ENCODE measurements at regions not wholly inside any gene's neighbourhood (a gene's known extent, or its start where the extent isn't known, plus 50 kb on each side); places are given as distances from the start of the nearest gene placed in this dataset.

DNA sequence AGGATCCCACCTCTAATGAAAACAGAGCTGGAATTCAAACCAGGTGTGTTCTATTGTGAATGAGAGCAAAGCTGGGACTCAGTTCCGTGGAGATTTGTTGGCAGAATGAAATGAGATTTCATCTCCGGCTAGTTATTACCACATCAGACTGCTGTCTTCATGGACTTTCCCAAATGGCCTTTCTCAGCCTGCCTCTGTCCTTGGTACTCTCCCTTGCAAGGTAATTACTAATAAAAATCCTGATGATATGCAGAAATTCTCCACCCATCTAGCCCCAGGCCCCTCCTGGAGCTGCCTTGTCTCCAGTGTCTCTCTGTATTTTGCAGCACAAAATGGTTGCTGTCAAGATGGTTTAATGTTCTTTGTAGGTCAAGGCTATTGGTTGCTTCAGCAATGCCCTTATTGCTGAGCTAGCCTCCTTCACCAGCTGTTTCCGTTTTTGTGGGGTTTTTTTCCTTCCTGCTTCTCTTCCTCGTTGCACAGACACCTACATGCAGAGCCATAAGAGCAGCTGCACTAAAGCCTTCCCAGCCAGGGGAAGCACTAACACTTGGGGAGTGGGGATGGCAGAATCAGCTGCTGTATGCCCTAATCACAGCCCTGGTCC lies 185.0 kb upstream of the GHITM start:
- no peak for DNase-seq

DNA sequence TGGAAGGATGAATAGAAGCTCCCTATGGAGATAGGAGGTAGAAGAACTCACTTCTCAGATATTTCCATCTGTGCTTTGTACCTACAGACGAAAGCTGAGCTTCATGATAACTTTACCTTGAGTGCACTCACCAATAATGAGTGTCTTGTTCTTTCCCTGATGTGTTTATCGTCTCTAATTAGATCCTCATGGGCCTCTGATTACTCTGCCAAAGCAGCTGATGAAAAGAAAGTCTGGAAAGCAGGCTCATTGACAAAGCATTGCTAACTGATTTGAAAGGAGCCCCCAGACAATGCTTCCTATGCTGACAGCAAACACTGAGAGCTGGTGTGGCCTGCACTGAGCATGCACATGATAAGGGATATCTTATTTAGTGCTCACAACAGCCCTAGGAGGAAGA lies 183.9 kb upstream of the GHITM start:
- no peak for DNase-seq

DNA sequence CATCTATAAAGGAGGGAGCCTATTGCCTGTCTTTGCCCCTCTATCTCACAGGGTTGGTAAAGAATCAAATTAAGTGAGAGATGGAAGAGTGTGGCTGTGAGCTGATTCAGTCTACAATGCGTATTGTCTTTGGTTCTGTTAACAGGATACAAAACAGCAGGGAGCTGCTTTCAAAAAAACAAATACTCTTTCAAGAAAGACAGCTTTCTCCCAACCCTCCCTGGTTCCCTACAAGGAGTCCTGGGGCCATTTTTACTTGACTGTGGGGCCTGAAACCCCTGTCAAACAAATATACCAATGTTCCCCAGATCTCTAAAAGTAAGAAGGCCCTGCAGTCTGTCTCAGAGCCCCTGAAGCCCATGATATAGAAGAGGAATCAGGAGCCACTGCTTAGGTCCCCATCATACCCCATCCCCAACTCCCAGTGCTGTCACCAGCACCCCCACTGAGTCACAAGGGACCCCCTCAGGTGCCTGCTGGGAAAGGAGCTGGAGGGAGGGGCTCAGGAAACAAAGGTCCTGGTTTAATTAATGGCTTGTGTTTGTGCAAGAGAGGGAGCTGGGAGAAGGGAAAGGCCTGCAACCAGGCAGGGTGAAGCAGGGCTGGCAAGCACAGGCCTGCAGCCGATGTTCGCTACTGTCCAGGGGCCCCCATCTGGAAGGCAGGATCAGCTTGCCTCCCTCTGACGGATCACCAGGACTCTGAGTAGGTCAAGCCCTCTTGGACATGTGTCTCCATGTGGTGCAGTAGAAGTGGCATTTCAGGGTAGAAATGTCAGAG lies 182.0 kb upstream of the GHITM start:
- no peak for DNase-seq

DNA sequence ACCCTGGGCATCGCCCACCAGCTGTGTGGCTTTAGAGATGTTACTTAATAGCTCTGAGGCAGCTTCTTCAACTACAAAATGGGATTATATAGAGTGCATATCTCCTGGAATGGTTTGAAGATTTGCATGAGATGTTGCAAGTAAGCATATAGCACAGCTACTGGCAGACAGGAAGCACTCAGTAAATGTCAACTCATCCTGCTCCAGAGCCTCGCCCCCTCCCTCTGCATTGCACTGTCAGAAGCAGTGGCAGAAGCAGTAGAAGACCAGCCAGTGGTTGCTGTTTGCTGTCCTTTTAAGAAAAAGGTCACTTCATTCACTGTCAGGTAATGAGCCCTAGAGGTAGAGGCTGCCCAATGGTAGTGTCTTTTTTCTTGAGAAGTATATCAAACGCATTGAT lies 180.0 kb upstream of the GHITM start:
- DNase-seq: no peak

DNA sequence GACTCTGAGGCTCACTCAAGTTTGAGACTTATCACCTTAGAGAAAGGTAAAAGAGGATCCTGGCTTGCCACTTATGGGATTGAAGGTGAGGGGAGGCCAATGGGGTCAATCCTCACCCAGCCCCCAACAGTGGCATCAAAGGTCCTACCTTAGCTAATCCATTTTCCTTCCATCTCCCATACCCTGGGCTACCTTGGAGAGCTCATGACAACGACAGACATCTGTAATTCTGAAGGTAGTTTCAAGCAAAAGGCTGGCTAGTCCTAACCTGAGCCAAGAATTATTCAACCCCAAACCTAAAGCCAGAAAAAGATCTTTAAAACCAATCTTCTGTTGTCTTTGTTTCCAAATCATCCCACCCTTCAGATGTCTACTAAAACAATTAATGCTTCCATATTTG lies 179.2 kb upstream of the GHITM start:
- no peak for DNase-seq

DNA sequence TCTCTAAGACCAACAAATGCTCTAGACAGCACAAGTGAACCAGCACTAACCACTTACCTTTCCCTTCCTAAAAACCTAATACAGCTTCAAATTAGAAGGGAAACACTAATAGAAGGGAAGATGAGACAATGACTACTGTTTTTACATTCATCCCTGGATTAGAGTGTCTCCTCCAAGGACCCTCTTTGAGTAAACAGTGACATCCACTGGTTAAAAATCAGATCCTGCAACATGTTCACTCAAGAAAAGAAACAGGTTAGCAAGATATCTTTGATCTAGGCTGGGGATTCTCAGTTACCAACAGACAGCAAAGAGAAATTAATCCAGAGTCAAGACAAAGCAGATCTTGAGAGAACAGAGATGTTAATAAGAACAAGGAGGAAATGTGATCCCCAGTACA lies 177.7 kb upstream of the GHITM start:
- no peak for DNase-seq

DNA sequence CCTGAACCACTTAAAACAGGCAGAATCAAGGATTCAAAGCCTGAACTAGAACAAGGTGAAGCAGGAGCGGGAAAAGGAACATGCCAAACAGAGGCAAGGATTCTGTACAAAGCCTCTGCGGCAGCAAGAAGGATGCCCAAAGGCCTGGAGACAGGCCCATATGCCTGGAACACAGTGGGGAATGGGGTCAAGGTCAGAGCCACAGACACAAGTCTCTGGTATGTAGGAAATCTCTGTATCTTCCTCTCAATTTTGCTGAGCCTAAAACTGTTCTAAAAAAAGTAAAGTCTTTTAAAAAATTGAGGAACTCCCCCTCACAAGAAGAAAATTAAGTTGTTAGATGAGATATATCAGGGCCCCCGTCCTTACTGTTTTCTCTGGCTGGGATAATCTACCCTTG lies 175.9 kb upstream of the GHITM start:
- DNase-seq: no peak

DNA sequence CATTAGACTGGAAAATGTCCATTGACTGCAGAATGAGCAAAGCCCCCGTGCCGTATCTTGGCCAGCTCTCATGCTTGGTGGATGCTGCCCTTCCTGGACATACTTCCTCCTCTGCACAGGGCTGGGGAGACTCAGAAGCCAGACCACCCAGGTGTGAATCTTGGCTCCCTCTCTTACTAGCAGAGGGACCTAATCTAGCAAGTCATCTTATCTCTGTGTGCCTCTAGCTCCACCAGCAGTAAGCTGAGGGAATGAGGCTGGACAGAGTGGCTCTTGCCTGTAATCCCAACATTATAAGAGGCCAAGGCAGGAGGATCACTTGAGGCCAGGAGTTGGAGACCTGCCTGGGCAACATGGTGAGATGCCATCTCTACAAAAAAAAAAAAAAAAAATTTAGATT lies 173.8 kb upstream of the GHITM start:
- DNase-seq: no peak

DNA sequence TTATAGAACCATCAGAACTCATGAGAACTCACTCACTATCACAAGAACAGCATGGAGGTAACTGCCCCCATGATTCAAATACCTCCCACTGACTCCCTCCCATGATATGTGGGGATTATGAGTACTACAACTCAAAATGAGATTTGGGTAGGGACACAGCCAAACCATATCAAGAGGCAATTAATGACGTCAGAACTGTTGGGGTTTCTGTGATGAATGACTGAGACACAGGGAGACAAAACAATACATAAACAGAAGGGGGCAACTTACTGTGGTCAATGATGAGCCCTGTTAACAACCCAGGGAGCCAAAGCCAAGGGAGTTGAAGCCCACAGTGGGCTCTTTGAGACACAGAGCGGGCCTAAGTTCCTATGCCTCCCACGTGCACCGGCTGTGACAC lies 171.3 kb upstream of the GHITM start:
- no peak for DNase-seq

DNA sequence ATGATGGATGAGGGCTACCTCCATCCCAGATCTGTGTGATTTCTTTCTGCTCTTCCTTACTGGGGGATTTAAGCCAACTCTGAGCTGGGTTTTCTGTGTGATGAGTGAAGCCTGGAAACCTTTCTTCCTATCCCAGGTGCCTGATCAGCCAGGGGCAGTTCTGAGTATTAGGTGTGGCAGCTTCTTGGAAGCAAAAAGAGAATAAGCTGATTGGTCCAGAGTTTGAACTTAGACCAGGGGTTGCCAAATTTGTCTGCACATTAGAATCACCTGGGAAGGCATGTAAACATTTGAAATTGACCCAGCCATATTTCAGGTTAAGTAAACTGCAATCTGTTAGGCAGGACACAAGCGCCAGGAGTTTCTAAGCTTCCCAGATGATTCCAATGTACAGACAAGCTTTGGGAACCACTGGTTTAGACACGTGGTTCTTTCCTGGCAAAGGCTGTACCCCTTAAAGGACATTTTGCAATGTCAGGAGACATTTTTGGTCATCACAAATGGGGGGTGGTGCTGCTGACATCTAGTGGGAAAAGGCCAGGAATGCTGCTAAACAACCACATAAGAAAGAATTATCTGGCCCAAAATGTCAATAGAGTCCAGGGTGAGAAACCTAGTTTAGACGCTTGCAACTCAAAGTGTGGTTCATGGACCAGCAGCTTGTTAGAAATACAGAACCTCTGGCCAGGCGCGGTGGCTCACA lies 160.5 kb upstream of the GHITM start:
- DNase-seq: no peak

DNA sequence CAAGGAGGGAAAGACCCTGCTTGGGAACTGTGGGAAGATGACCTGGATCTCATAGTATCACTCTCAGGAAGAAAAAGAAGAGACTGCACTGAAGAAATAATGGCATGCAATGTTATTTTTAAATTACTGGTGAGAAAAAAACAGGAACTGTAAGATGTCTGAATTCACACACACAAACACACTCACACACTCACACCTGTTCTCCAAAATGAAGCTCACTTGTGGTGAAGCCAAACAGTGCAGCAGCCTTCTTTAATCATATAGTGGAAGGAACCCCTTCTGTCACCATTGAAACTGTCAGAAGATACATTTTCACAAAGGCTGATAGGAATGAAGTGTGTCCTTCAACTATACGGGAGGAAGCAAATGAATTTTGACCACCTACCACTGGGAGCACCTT lies 156.5 kb upstream of the GHITM start:
- no peak for DNase-seq

DNA sequence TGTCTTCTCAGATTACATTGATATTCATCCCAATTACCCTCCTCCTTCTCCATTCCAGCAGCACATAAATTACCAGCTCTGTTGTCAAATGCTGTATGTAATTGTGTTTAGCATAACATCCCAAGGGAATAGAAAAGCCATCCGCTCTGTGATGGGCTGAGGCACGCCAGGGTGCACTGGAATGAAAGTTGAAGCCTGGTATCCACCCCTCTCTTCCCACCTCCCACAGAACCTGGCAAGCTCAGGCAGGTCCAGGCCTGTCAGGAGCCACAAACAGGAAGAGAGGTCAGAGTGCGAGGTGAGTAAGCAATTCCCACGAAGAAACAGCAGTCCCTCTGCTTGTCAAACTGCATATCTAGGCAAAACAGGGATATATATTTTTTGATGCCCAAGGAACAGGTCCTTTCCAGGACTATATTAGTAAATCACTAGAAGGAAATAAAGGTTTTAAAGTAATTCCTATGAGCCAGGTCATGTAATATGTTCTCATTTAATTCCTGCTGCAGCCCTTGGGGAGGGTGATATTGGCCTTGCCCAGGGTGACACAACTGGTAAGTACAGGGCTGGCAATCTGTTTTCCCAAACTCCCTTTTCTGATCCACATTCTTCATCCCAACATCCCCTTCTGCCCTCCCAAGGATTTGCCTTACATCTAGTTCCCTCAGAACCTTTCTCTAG lies 155.6 kb upstream of the GHITM start:
- no peak for DNase-seq

DNA sequence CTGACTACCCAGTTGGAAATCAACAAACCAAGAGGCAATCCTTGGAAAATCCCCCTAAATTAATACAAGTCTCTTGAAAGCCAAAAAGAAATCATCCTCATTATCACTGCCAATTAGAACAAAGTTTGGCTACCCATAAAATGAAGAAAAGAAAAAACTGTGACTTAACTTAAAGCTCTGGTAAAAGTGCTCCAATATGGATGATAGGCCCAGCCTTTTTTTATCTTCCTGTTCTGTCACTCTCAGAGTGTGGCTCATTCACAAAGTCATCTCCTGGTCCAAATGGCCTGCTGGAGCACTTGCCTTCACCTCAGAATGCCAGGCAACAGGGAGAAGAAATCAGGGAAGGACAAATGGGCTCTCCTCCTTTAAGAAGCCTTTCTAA lies 155.1 kb upstream of the GHITM start:
- DNase-seq: no peak

DNA sequence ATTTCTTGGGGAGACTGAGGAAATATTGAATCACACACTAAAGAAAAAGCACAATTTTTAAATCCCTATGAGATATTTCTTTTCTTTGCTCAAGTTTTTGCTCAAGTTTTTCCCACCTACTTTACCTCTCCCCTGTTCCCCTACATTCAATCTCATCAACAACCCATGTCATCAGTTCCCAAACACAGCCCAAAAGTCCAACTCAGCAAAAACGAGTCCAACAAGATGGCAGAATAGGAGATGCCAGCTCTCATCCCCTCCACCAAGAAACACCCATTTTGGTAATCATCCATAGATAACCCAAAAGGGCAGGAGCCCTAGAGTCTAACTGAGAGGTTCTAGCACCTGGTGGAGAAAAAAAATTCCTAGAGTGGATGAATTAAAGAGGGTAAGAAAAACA lies 152.5 kb upstream of the GHITM start:
- no peak for DNase-seq

DNA sequence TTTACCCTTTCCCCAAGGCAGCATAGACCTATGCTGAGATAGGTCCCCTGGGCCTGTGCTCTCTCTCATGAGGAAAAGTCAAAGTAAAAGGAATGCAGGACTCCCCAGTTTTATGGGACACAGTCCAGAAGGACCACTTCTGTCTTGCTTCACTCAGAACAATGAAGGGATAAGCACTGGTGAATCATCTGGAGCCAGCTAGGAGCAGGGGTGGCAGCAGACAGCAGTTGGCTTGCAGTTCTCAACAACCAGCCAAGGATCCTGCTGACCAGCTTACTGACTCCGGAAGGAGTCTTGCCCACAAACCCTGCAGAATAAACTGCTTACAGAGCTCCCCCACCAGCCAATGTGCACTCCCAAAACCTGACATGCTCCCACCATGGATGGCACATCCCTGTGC lies 152.1 kb upstream of the GHITM start:
- no peak for DNase-seq

DNA sequence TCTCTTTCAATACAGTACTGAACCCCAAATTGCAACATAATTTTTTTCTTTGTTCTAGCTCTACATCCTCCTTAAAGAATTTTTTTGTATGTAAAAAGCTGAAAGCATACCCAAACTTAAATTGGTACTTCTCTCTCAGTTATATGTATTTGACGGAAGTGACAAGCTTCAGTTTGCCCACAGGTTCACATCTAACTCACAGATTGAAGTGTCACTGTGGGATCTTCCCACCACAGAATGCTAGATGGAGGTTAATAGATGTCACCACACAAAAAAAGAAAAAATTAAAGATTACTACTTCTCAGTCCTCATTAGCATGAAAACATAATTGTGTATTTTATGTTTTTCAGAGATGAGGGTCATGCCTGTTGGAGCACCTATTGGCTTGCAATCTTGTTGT lies 150.9 kb upstream of the GHITM start:
- DNase-seq: no peak

DNA sequence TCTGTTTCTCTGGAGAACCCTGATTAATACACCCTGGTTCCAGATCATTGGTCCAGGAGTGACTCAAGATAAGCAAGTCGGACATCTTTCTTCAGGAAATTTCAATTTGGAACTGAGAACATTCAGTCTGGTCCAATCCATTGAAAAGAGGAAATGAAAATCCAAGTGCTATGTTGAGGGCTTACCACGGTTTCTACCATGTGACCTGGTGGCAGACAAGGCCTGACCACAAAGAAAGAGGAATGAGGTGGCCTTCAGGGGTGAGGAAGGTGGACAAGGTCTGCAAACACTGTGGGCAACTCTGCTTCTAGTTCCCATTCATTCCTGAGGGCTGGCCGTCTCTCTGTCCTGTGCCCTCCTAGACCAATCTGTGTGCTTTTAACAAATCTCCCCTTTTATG lies 149.2 kb upstream of the GHITM start:
- DNase-seq: no peak

DNA sequence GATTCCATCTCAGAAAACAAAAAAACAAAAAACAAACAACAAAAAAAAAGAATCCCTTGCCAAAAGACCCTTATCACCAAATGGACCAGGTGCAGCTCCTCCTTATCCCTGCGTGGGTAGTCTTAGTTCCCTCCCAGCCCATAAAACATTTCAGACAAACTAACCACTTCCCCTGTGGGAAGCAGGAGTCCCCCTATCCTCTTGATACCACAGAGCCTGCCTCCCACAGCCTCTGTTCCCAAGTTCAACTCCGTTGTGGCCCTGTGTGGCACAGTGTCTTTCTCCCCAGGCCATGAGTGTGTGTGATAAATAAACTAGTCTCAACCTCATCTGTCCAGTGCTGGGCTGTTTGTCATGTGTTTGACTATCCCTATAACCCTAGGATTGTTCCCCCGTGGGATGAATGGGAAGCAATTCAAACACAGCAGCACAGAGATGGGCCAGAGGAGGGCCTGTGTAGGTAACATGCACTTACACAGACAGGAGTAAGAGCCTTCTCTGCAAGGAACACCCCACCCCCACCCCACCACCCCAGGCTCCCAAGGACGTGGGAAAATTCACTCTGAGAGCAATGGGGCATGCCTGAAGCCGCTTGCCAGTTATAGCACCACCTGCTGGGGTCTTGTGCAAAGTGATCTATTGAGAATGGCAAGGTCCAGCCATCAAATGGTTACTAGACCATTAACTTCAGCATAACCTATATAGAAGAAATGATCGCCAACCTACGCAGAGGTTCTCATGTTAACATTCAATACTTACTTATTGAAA lies 147.1 kb upstream of the GHITM start:
- DNase-seq: peak; percentile 36

DNA sequence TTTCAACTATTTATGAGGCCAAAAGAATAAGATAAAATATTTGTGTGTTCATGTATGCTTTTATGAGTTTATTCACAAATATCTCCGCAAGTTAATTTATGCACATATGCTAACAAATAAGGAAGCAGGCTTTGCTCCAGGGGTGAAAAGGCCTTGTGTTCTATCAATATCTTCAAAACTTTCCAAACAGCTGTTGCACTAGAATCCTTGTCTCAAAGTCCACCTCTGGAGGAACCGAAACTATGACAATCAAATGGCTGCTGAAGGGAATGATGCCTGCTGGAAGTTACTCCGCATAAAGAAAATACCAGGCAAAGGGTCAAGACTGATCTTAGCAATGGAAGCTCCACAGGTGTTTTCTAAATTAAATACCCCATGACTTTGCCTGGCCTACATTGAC lies 145.0 kb upstream of the GHITM start:
- DNase-seq: no peak

DNA sequence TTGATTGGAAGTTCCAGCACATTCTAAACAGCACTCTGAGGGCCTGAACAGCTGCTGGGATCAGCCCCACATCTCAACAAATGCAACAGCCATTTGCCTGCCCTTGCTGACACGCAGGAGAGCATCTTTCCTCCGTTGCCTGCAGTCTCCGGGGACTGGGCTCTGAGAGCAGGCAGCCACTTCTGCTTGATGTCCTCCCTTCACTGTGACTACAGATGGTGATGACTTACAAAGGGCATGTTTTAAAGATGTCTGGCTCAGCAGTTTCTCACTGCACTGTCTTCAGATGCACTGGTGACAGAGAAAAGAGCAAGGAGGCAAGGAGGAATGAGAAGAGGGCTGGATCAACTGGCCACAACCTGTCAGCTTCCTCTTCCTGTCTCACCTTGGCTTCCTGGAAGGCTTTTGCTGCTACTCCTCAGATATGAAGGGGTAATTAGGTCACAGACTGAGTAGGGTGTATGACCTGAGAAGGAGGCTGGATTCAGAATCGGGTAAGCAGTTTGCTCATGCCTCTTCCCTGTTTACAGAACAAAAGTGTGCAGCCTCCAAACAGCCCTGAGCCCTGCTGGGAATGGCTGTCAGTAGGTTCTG lies 143.5 kb upstream of the GHITM start:
- no peak for DNase-seq

DNA sequence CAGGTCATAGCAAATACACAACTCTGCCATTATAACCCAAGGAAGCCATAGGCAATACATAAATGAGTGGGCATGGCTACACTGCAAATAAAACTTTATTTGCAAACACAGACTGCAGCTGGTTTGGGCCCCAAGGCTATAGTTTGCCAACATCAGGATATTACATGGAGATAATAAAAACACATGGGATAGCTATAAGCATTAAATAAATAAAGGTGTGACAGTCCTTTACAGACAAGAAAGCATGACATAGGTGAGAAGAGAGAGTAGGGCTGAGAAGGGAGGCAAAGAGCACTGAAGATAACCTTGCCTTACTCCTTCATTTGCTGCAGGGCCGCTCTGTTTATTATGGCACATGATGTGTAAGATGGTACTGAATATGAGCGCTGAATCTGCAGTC lies 135.1 kb upstream of the GHITM start:
- DNase-seq: no peak

DNA sequence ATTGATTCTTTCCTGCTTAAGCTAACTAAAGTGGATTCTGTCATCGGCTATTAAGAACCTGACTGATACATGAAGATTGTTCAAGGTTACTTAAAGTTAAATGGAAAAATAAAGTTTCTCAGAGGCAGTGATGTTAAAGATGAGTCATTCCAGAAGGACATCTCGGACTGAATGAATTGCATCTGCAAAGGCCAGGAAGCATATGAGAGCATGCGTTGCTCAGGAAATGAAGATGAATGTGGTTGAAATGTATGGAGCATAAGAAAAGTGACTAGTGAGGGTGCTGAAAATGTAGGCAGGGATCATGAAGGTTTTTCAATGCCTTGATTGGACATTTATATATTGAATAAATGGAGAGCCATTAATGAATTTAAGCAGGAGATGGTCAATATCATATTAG lies 133.9 kb upstream of the GHITM start:
- no peak for DNase-seq

DNA sequence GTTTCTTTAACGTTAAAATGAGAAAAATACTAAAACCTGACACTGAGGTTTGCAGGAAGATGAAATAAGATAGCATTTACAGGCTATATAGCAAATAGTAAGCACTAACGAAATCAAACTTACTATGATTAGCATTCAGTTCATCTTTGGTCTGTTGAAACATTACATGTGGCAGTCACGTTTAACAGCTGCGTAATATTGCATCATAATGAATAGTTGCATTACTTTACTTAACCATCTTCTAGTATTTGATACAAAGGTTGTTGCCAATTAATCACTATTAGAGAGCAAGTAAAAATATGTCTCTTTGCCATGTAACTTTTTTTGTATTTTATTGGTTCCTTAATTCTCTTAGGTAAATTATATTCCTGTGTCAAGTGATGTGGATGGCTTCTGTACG lies 131.8 kb upstream of the GHITM start:
- no peak for DNase-seq

Measured in stimulated activated CD8-positive, alpha-beta memory T cell treated with anti-CD3 and anti-CD28 coated beads, Interleukin-4, amount 100 ng/mL, for 48 hours (primary cell).